DMS 273 treated with DMSO at 0.1 percent for 48 hours (cell line): ENCODE measurements at regions not wholly inside any gene's neighbourhood (a gene's known extent, or its start where the extent isn't known, plus 50 kb on each side); places are given as distances from the start of the nearest gene placed in this dataset.

ENCODE experiments used
- DNase-seq: peaks from one replicate; lab custom pipeline; 2025; lab: John Stamatoyannopoulos, UW

DNA sequence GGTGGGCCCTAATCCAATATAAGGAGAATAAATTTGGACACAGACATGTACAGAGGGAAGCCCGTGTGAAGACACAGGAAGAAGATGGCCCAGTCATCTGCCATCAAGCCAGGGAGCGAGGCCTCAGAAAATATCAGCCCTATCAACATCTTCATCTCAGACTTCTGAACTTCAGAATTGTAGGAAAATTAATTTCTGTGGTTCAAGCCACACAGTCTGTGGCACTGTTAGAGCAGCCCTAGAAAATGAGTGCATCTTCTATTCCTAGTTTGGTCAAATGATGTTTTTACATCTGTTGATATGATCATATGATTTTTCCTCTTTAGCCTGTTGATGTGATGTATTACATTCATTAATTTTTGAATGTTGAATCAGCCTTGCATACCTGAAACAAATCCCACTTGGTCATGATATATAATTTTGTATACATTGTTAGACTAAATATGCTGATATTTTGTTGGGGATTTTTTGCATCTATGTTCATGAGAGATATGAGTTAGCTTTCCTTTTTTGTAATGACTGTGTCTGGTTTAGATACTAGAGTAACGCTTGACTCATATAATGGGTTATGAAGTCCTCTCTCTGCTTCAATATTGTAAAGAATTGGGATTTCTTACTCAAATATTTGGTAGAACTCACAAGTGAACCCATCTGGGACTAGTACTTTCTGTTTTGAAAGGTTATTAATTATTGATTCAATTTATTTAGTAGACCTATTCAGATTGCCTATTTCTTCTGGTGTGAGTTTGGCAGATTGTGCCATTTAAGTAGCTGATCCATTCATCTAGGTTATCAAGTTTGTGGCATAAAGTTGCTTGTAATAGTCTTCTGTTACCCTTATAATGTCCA is 451.4 kb downstream of the EIPR1 start:
- no peak for DNase-seq

DNA sequence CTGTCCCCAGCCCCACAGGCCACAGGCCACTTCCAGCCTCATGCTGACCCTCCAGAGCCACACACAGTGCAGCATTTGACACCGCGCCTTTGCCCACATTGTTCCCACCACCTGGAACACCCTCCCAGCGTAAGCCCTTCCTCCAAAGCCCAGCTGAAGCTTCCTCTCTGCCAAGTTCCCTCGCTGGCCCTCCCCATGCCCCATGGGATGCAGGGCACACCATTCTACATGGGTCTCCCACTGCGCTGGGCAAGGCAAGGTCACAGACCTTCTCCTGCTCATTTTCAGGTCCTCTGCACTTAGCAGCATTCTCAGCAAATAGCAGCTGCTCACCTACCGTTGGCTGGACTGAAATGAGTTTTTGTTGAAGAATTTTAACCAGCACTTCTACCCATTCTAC is 455.5 kb downstream of the EIPR1 start:
- DNase-seq: no peak

DNA sequence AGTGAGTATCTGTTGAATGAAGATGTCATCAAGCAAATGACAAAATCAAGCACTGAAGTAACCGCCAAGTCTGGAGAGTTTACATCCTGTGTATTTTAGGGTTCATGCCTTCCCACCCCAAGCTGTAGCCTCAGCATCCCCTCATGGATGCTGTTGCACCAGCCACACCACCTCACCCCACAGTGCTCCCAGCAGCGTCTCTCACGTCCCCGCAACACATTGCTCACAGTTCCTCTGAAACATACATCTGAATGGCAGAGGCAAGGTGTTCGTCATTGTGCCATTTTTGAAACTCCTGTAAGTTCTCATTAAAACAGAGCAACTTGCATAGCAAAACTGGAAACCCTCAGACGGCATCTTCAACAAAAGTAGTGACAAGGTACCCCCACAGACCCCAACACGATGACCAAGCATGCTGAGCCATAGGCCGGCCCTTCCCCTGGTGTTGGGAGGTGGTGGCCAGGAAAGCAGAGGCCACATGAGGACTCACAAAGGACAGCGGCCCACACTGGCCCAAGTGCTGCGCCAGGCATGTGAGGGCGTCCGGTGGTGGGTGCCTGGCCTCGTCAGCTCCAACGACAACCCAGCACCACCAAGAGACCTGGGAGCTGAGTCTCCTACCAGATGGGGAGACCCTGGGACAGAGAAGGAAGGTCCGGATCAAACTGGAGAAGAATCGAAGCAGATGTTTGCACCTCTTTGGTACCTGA is 456.5 kb downstream of the EIPR1 start:
- no peak for DNase-seq

DNA sequence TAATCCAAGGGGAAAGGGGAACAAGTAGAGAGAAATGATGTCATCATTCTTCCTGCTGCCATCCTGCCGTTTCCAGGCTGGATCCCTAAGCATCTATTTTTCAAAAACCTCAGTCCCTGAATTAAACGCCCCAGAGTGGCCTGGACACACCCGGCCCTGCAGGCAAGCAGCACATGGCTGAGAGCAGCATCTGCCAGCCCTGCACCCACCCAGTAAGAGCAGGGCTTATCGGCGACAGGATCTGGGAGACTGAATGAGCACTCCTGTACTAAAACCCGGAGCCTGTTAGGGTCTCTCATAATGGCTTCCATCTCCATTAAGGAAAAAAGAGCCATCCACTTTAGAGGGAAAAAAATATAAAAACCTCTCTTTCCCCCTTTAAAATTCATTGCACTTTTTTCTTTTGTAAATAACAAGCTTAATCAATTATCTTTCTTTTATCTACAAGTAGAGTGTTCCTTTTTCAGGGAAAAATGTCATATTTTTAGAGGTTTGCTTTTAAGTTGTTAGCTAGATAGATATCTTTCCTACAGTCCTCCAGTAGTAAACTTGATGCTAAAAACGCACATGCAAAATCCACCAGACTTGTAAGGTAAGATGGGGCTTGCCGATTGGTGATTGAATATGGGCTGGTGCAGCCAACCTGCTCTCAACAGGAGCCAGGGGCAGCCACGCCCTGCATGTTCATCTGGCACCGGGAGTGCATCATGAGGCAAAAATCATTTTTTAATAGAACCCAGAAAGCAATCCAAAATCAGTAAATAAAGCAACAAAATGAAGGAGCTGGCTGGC is 457.8 kb downstream of the EIPR1 start:
- DNase-seq: no peak

DNA sequence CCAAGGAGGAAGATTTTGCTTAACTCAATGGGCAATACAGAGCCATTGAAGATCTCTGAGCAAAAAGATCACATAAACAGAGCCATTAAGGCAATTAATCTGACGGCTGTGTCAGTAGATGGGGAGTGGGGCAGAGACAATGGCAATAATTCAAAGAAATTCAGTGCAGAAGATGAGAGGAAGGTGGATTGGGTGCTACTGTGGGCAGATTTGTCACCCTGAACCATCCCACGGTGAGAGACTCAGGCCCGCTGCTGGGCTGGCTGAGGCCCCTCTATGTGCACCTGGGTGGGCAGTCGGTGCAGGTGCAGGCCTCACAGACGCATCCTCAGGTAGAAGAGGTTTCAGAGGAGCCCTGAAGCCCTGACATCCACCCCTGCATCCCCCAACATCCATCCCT is 458.6 kb downstream of the EIPR1 start:
- DNase-seq: no peak

- DNase-seq: no peak
These were observed 461.0 kb downstream of the EIPR1 start for GRCh38 chr2:2916621-2917020.

DNA sequence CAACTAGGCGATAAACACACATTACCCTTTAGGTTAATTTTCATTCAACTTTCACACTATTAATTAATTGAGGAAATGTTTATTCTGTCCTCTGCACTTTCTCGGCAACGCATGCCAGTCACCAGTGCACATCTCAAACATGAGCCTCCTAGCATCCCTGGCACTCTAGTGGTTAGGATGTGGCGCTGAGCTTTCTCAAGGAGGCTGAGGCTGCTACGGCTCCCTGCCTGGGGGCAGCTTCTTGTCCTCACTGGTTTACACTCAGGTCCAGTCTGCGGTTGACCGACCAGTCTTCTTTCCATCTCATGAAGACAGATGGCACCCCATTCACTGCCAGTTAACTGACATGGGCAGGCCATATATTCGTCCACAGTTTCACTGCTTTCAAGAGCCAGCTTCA is 463.4 kb downstream of the EIPR1 start:
- DNase-seq: no peak

- no peak for DNase-seq
These were observed 464.0 kb downstream of the EIPR1 start for GRCh38 chr2:2913601-2914120.

GRCh38 chr2:2912731-2913130 is 464.9 kb downstream of the EIPR1 start:
- DNase-seq: no peak

DNA sequence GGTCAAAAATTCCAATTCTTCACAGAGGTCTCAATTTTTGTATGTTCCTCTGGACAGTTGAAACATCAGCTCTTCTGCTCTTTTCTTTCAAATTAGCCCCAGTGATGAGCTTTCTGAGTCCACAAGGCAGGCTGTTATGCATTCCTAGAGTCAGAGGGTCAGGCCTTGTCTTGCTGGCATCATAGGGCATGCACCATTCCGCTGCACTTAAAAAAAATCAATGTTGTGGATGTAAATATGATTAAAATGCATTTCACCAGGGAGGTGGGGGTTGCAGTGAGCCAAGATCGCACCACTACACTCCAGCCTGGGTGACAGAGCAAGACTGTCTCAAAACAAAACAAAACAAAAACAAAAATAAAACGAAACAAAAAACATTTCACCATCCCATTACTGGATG is 465.3 kb downstream of the EIPR1 start:
- DNase-seq: no peak

DNA sequence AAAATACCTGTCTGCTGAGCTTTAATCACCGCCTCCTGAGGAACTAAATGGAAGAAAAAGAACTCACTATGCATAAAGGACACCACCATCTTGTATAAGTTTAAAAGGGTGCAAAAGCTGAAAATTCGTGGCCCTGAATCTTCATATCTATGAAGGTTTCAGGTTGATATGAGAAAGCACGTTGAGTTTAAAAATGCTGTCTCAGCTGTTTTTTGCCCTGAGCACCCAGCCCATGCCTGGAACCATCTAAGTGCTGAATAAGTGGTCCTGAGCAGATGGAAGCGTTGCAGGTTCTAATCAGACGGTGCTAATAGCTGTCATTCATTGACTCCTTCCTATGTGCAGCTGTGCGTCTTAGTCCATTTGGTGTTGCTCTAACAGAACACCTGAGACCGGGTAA is 467.4 kb downstream of the EIPR1 start:
- no peak for DNase-seq

- no peak for DNase-seq
These were observed 468.3 kb downstream of the EIPR1 start for GRCh38 chr2:2909086-2910035.

- no peak for DNase-seq
These were observed 471.5 kb downstream of the EIPR1 start for GRCh38 chr2:2906091-2906490.

DNA sequence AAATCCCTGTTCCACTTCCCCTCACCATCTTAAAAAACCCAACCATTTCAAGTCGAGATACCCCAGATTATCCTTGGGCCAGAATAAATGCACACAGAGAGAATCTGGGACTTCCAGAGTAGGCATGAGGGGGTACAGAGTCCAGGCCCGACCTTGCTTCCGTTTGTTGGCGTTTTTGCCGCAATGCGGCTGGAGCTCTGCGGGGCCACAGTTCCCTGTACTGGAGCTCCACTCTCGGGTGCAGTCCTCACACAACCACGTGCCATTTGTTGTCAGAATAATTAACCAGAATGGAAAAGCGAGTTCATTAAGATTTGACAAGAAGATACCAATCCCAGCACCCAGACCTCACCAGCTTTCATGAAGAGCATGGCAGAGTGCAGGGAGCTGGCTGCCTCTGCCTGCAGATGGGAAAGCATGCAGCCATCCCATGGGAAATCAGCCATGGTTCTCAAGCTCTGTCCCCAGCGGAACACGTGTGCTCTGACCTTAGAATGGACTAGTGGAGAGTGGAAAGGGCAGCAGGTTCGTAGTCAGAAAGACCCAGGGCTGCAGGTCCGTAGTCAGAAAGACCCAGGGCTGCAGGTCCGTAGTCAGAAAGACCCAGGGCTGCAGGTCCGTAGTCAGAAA is 472.8 kb downstream of the EIPR1 start:
- no peak for DNase-seq

DNA sequence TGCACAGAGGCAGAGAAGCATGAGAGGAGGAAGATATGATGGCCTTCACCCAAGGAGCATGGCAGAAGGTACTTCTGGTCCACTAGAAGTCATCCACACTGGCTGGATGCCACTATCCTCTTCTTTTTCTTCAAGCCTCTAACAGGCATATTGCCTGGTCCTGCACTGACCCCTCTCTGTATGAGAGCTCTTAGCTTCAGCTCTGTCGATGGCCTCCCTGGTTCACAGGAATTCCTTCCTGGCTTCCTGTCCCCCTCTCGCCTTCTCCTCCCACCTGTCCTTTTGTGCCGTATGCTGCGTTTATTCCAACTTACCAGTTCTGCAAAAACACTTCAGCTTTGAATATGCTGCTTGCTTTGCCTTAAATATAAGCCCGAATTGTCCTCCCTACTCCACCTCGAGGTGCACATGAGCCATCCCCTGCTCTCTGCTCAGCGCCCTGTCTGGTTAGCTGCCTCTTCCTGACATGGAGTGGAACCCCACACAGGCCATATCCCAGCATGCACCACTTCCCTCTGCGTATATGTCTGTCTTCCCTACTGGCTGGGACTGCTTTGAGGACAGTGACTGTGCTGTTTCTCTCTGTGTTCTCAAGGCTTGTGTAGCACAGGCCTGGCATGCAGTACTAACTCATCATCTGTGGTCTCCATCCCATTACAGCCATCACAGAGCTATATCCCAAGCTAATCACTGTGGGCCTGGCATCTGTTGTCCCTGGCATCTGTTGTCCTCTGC is 474.9 kb downstream of the EIPR1 start:
- DNase-seq: no peak

- no peak for DNase-seq
These were observed 476.0 kb downstream of the EIPR1 start for GRCh38 chr2:2901384-2902345.

DNA sequence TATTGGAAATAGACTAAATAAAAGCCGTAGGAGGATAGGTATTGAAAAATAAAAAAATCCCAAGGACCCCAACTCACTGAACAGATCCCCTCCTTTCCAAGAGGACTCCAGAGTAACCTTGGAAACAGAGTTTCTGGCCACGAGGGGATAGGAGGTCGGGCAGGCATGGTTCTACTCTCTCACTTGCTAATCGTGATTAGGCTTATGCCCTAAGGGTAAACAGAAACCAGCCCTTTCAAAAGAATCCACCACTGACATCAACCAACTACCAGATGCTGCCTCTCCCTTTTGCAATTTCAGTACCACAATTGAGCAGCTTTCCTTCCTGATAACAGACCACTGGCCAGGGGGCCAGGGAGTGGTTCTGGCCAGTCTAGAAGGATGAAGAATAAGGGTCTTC is 477.8 kb downstream of the EIPR1 start:
- no peak for DNase-seq

DNA sequence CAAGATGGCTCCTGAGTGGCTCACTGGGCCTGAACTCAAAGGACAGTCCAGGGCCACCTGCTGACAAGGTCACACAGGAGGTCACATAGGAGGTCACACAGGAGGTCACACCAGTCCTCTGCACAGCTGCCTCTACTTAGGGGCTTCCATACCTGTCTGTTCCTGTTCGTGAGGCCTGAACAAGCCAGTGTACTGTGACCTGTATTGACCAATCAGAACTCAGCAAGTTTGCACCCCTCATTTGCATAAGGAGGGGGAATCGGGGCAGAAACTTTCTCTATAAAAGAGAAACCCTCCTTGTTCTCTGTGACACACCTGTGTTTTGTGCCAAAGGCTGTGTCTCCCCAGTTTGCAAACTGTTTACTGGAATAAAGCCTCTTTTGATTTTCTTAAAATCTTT is 478.9 kb downstream of the EIPR1 start:
- no peak for DNase-seq

DNA sequence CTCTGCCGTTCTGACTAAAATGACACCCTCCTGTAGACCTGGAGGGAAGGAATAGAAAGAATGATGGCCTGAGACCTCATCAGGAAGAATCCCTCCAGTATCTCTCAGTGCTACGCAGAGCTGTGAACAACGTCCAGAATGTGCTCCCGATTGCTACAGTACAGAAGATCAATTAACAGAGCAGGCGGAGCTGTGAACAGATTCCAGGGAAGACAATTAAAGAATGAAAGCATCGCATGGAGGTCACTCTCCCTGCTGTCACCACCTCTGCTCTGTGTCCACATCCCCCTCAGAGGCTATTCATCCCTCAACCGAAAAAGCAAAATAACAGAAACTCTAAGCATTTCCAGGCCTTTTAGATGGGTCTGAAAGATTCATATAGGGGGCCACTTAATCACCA is 481.0 kb downstream of the EIPR1 start:
- DNase-seq: no peak
